GM23338 (cell line): ENCODE measurements at regions not wholly inside any gene's neighbourhood (a gene's known extent, or its start where the extent isn't known, plus 50 kb on each side); places are given as distances from the start of the nearest gene placed in this dataset.

Experiments used
- ATAC-seq: fragments of 200-7000 bp; cut with Tn5 transposase; 3 replicates; pipeline ENCODE4 v1.9.1; 2020
- DNase-seq: peaks from one replicate; pipeline ENCODE4 v3.0.0-alpha.2; 2015; ENCODE audit warnings: low spot score
- H2AFZ ChIP-seq: fragments of 200-600 bp; sonication (generic); 2 replicates; pipeline ENCODE4 v1.8.0; 2016; ENCODE audit warnings: antibody characterized with exemption, mild to moderate bottlenecking, moderate library complexity
- H3F3A ChIP-seq: fragments of 200-600 bp; sonication (generic); replicated peaks from 2 replicates; pipeline ENCODE4 v1.8.0; 2017; ENCODE audit warnings: antibody characterized with exemption, mixed run types, low read depth
- H3K27ac ChIP-seq: fragments of 200-600 bp; sonication (generic); 2 replicates; pipeline ENCODE4 v1.6.1; 2016; ENCODE audit warnings: low read depth
- H3K27me3 ChIP-seq: fragments of 200-600 bp; sonication (generic); 2 replicates; pipeline ENCODE4 v1.8.0; 2016; ENCODE audit warnings: mild to moderate bottlenecking, mixed run types, moderate library complexity; ENCODE audit not compliant: insufficient read depth
- H3K36me3 ChIP-seq: fragments of 200-600 bp; sonication (generic); 2 replicates; pipeline ENCODE4 v1.8.0; 2016; ENCODE audit warnings: mild to moderate bottlenecking; ENCODE audit not compliant: insufficient read depth
- H3K4me1 ChIP-seq: fragments of 200-600 bp; sonication (generic); 2 replicates; pipeline ENCODE4 v1.8.0; 2016; ENCODE audit warnings: mild to moderate bottlenecking, moderate library complexity; ENCODE audit not compliant: insufficient read depth
- H3K4me2 ChIP-seq: fragments of 200-600 bp; sonication (generic); 2 replicates; pipeline ENCODE4 v1.7.1; 2017; ENCODE audit warnings: mixed run types
- H3K4me3 ChIP-seq: fragments of 200-600 bp; sonication (generic); 2 replicates; pipeline ENCODE4 v1.6.1; 2016; ENCODE audit warnings: mixed run types
- H3K79me2 ChIP-seq: fragments of 200-600 bp; sonication (generic); replicated peaks from 2 replicates; pipeline ENCODE4 v1.8.0; 2017; ENCODE audit warnings: mild to moderate bottlenecking; ENCODE audit not compliant: insufficient read depth
- H3K9me2 ChIP-seq: fragments of 200-600 bp; sonication (generic); 2 replicates; pipeline ENCODE4 v1.8.0; 2017; ENCODE audit not compliant: insufficient read depth
- H4K20me1 ChIP-seq: fragments of 200-600 bp; sonication (generic); replicated peaks from 2 replicates; pipeline ENCODE4 v1.8.0; 2017; ENCODE audit warnings: mild to moderate bottlenecking; ENCODE audit not compliant: insufficient read depth
- H3K27ac Mint-ChIP-seq: 2 replicates; pipeline ENCODE4 v1.8.0; 2020; ENCODE audit warnings: inconsistent platforms, mild to moderate bottlenecking, moderate library complexity, mixed read lengths
- H3K27me3 Mint-ChIP-seq: 3 replicates; pipeline ENCODE4 v1.8.0; 2022; ENCODE audit warnings: low read depth, mild to moderate bottlenecking, moderate library complexity, mixed read lengths, inconsistent platforms; ENCODE audit not compliant: insufficient read depth, poor library complexity
- H3K36me3 Mint-ChIP-seq: 3 replicates; pipeline ENCODE4 v1.8.0; 2021; ENCODE audit warnings: low read depth, mild to moderate bottlenecking, inconsistent platforms, moderate library complexity, mixed read lengths
- H3K4me1 Mint-ChIP-seq: 3 replicates; pipeline ENCODE4 v1.8.0; 2020; ENCODE audit warnings: mild to moderate bottlenecking, inconsistent platforms, mixed read lengths
- H3K4me3 Mint-ChIP-seq: 3 replicates; pipeline ENCODE4 v1.8.0; 2021; ENCODE audit warnings: moderate library complexity, mild to moderate bottlenecking, inconsistent platforms, mixed read lengths
- H3K9me3 Mint-ChIP-seq: 3 replicates; pipeline ENCODE4 v1.8.0; 2020; ENCODE audit warnings: moderate library complexity, mild to moderate bottlenecking, inconsistent platforms, mixed read lengths
- EZH2 ChIP-seq: fragments of 200-600 bp; sonication (generic); IDR thresholded peaks from one replicate; pipeline ENCODE4 v1.8.0; 2017; ENCODE audit warnings: antibody characterized with exemption, mild to moderate bottlenecking, low read depth; ENCODE audit not compliant: unreplicated experiment
- EZH2phosphoT487 ChIP-seq: fragments of 200-600 bp; sonication (generic); IDR thresholded peaks from one replicate; pipeline ENCODE4 v1.8.1; 2018; ENCODE audit warnings: antibody characterized with exemption; ENCODE audit not compliant: unreplicated experiment
- ZNF114 ChIP-seq: fragments of 250-450 bp; sonication (Bioruptor Pico); IDR thresholded peaks from 2 replicates; pipeline ENCODE4 v1.5.0; 2020; ENCODE audit warnings: mild to moderate bottlenecking, moderate library complexity
- ZNF331 ChIP-seq: fragments of 250-450 bp; sonication (Bioruptor Pico); IDR thresholded peaks from 2 replicates; pipeline ENCODE4 v1.5.0; 2020; ENCODE audit warnings: low read depth, mild to moderate bottlenecking, moderate library complexity
- TF ChIP-seq, protein P1 (sequence below), 2 experiments: fragments of 200-600 bp in 1 of 2; sonication (generic) in 1 of 2; conservative IDR thresholded peaks; 2 replicates each; pipeline versions ENCODE4 v1.5.1 to v1.6.1; 2016 to 2017; ENCODE audit warnings: antibody characterized with exemption in 2 of 2, low read depth in 2 of 2, mild to moderate bottlenecking in 2 of 2, moderate library complexity in 1 of 2
- TF ChIP-seq, protein P2 (sequence below): IDR thresholded peaks from one replicate; pipeline ENCODE4 v1.6.1; 2018; ENCODE audit warnings: antibody characterized with exemption; ENCODE audit not compliant: unreplicated experiment
- TF ChIP-seq, protein P3 (sequence below): IDR thresholded peaks from 2 replicates; pipeline ENCODE4 v1.6.1; 2016; ENCODE audit warnings: antibody characterized with exemption

DNA sequence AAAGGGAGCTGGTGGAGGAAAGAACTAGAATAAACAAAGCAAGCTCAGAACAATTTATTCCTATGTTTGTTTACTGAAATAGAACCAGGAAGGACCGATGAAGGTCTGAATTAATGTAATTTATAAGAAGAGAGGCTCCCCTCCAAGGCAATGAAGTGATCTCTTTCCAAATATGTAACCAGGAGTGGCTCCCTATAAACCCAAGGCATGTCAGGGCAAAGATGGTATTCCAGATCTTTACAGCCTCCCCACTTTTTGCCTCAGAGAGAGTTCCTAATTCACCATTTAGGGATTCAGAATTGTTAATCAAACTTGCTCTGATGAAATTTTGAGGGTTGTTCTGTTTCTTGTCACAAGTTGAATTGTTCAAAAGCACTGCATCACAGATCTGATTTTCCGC is 88.8 kb downstream of the HDGFL1 start:
- TF ChIP-seq, protein P1, sequence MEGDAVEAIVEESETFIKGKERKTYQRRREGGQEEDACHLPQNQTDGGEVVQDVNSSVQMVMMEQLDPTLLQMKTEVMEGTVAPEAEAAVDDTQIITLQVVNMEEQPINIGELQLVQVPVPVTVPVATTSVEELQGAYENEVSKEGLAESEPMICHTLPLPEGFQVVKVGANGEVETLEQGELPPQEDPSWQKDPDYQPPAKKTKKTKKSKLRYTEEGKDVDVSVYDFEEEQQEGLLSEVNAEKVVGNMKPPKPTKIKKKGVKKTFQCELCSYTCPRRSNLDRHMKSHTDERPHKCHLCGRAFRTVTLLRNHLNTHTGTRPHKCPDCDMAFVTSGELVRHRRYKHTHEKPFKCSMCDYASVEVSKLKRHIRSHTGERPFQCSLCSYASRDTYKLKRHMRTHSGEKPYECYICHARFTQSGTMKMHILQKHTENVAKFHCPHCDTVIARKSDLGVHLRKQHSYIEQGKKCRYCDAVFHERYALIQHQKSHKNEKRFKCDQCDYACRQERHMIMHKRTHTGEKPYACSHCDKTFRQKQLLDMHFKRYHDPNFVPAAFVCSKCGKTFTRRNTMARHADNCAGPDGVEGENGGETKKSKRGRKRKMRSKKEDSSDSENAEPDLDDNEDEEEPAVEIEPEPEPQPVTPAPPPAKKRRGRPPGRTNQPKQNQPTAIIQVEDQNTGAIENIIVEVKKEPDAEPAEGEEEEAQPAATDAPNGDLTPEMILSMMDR (conservative IDR thresholded peaks at IDR 0.05; ENCODE audit: low read depth in 2 of 2): no peak
- TF ChIP-seq, protein P2, sequence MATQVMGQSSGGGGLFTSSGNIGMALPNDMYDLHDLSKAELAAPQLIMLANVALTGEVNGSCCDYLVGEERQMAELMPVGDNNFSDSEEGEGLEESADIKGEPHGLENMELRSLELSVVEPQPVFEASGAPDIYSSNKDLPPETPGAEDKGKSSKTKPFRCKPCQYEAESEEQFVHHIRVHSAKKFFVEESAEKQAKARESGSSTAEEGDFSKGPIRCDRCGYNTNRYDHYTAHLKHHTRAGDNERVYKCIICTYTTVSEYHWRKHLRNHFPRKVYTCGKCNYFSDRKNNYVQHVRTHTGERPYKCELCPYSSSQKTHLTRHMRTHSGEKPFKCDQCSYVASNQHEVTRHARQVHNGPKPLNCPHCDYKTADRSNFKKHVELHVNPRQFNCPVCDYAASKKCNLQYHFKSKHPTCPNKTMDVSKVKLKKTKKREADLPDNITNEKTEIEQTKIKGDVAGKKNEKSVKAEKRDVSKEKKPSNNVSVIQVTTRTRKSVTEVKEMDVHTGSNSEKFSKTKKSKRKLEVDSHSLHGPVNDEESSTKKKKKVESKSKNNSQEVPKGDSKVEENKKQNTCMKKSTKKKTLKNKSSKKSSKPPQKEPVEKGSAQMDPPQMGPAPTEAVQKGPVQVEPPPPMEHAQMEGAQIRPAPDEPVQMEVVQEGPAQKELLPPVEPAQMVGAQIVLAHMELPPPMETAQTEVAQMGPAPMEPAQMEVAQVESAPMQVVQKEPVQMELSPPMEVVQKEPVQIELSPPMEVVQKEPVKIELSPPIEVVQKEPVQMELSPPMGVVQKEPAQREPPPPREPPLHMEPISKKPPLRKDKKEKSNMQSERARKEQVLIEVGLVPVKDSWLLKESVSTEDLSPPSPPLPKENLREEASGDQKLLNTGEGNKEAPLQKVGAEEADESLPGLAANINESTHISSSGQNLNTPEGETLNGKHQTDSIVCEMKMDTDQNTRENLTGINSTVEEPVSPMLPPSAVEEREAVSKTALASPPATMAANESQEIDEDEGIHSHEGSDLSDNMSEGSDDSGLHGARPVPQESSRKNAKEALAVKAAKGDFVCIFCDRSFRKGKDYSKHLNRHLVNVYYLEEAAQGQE: no peak
- TF ChIP-seq ZNF331 (CRISPR knock-in tag) (no peak), EZH2 (no peak)
- Mint-ChIP-seq H3K4me1 (peaks cover 12% of the 10 kb centered on the region; the same call in 2 of the 3 replicates), H3K27me3 (no peaks in the 10 kb centered on the region), H3K36me3 (no peaks in the 10 kb centered on the region; the same call in 2 of the 3 replicates), H3K27ac (no peak overlapping the region), H3K4me3 (no peak overlapping the region), H3K9me3 (peaks cover 3% of the 10 kb centered on the region; the same call in 1 of the 3 replicates)
- no peaks in the 10 kb centered on the region for H4K20me1 ChIP-seq
- H3K27me3 ChIP-seq: no peaks in the 10 kb centered on the region
- H3K36me3 ChIP-seq: no peaks in the 10 kb centered on the region
- peaks cover 7% of the 10 kb centered on the region; the same call in 1 of the 2 replicates for H3K4me1 ChIP-seq
- H3K4me3 ChIP-seq: no peak overlapping the region
- 0 out of 2 replicates have a peak, but pooled peaks cover 6% of the 10 kb centered on the region for H3K9me2 ChIP-seq
- no peaks in the 10 kb centered on the region for H3F3A ChIP-seq
- ATAC-seq (no peak), DNase-seq (no peak)
- no peaks in the 10 kb centered on the region for H3K79me2 ChIP-seq
- H3K27ac ChIP-seq: no peak overlapping the region
- H2AFZ ChIP-seq: peak overlapping the region; percentile 29
- H3K4me2 ChIP-seq: no peak overlapping the region

DNA sequence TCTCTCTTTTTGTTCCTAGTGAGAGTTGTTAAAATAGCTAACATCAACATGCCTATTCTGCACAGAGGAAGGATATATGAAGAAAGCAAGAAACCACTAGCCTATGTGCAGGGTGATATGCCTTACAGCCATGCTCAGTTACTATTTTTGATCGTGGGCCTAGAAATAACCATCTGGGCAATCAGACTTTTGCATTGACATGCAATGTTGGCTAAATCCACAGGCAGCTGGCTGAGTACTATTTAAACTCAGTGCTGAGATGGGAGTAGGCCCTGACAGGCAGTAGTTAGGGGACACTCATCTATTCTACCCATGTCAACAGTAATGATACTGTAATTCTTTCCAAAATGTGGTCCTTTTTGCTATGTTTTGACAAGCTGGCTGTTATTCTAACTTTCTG is 89.6 kb downstream of the HDGFL1 start:
- Histone ChIP-seq H3K27ac (no peak overlapping the region), H3K36me3 (no peaks in the 10 kb centered on the region), H3K4me2 (no peak overlapping the region), H4K20me1 (no peaks in the 10 kb centered on the region), H3K79me2 (no peaks in the 10 kb centered on the region), H3K4me1 (peaks cover 5% of the 10 kb centered on the region; the same call in 1 of the 2 replicates), H3K9me2 (0 out of 2 replicates have a peak, but pooled peaks cover 6% of the 10 kb centered on the region), H2AFZ (0 out of 2 replicates have a peak overlapping the region, but pooled peaks have one; percentile 29), H3K27me3 (no peaks in the 10 kb centered on the region), H3K4me3 (no peak overlapping the region), H3F3A (no peaks in the 10 kb centered on the region)
- no peak for DNase-seq
- ATAC-seq: no peak
- Mint-ChIP-seq H3K4me1 (peaks cover 8% of the 10 kb centered on the region; the same call in 2 of the 3 replicates), H3K4me3 (no peak overlapping the region), H3K27me3 (no peaks in the 10 kb centered on the region), H3K9me3 (peaks cover 3% of the 10 kb centered on the region; the same call in 1 of the 3 replicates), H3K36me3 (no peaks in the 10 kb centered on the region; the same call in 2 of the 3 replicates), H3K27ac (no peak overlapping the region)
- TF ChIP-seq, protein P3, sequence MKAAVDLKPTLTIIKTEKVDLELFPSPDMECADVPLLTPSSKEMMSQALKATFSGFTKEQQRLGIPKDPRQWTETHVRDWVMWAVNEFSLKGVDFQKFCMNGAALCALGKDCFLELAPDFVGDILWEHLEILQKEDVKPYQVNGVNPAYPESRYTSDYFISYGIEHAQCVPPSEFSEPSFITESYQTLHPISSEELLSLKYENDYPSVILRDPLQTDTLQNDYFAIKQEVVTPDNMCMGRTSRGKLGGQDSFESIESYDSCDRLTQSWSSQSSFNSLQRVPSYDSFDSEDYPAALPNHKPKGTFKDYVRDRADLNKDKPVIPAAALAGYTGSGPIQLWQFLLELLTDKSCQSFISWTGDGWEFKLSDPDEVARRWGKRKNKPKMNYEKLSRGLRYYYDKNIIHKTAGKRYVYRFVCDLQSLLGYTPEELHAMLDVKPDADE: no peak
- TF ChIP-seq EZH2phosphoT487 (no peak), ZNF114 (no peak)
- TF ChIP-seq, protein P2: no peak
